HepG2 (cell line): ENCODE measurements at regions not wholly inside any gene's neighbourhood (a gene's known extent, or its start where the extent isn't known, plus 50 kb on each side); places are given as distances from the start of the nearest gene placed in this dataset.

Experiments used
- ATF3 ChIP-seq: sonication (generic); formaldehyde crosslinking; IDR thresholded peaks from 2 replicates; pipeline ENCODE4 v1.4.0; 2020; ENCODE audit warnings: missing genetic modification reagents
- ATF4 ChIP-seq, 2 experiments: fragments of 450-650 bp in 1 of 2; sonication (generic) in 1 of 2; formaldehyde crosslinking; IDR thresholded peaks; 2 replicates each; pipeline versions ENCODE4 v1.5.0 to v1.8.0; 2020 to 2022; ENCODE audit warnings: mild to moderate bottlenecking in 1 of 2, missing genetic modification reagents in 1 of 2
- DDIT3 ChIP-seq: sonication (generic); formaldehyde crosslinking; IDR thresholded peaks from 2 replicates; pipeline ENCODE4 v1.4.0; 2020; ENCODE audit warnings: mild to moderate bottlenecking, missing genetic modification reagents
- HMG20B ChIP-seq: conservative IDR thresholded peaks from 2 replicates; pipeline ENCODE4 v1.6.1; 2016; ENCODE audit warnings: missing genetic modification reagents, missing compliant biosample characterization
- ISL2 ChIP-seq: sonication (generic); formaldehyde crosslinking; IDR thresholded peaks from 2 replicates; pipeline ENCODE4 v1.5.0; 2020; ENCODE audit warnings: missing genetic modification reagents
- MTF2 ChIP-seq: sonication (generic); formaldehyde crosslinking; IDR thresholded peaks from 2 replicates; pipeline ENCODE4 v1.5.0; 2020; ENCODE audit warnings: missing genetic modification reagents, borderline replicate concordance
- RAD21 ChIP-seq: fragments of 450-650 bp; formaldehyde crosslinking; IDR thresholded peaks from 2 replicates; pipeline ENCODE4 v1.5.0; 2020; ENCODE audit warnings: mild to moderate bottlenecking
- RAD51 ChIP-seq: fragments of 450-650 bp; IDR thresholded peaks from 2 replicates; pipeline ENCODE4 v1.6.1; 2016; ENCODE audit warnings: borderline replicate concordance
- RERE ChIP-seq: IDR thresholded peaks from 2 replicates; pipeline ENCODE4 v1.6.1; 2016; ENCODE audit warnings: low read depth, missing genetic modification reagents, missing compliant biosample characterization
- SAP130 ChIP-seq: IDR thresholded peaks from 2 replicates; pipeline ENCODE4 v1.6.1; 2016; ENCODE audit warnings: low read depth
- TCF12 ChIP-seq, 2 experiments: fragments of 450-650 bp in 1 of 2; sonication (generic) in 1 of 2; formaldehyde crosslinking in 1 of 2; IDR thresholded peaks; 2 replicates each; pipeline versions ENCODE4 v1.6.1 to v1.8.0; 2017 to 2022; ENCODE audit warnings: antibody characterized with exemption in 1 of 2, mild to moderate bottlenecking in 1 of 2, missing genetic modification reagents in 1 of 2, moderate library complexity in 1 of 2
- THAP11 ChIP-seq: IDR thresholded peaks from 2 replicates; pipeline ENCODE4 v1.6.1; 2016; ENCODE audit warnings: missing biosample characterization, missing genetic modification reagents
- U2AF2 ChIP-seq: fragments of 200-400 bp; formaldehyde crosslinking; IDR thresholded peaks from 2 replicates; pipeline ENCODE4 v1.6.1; 2017; ENCODE audit warnings: low read depth, mild to moderate bottlenecking, low read length
- ZFP62 ChIP-seq: sonication (generic); formaldehyde crosslinking; IDR thresholded peaks from 2 replicates; pipeline ENCODE4 v1.4.0; 2020; ENCODE audit warnings: missing genetic modification reagents
- ZKSCAN1 ChIP-seq: fragments of 150-350 bp; IDR thresholded peaks from 2 replicates; pipeline ENCODE4 v1.6.1; 2014; ENCODE audit warnings: low read length
- ZNF672 ChIP-seq: sonication (generic); formaldehyde crosslinking; IDR thresholded peaks from 2 replicates; pipeline ENCODE4 v1.8.1; 2022; ENCODE audit warnings: missing genetic modification reagents
- TF ChIP-seq, protein P1 (sequence below): sonication (generic); formaldehyde crosslinking; IDR thresholded peaks from 2 replicates; pipeline ENCODE4 v1.5.1; 2020; ENCODE audit warnings: mild to moderate bottlenecking, missing genetic modification reagents, borderline replicate concordance

DNA sequence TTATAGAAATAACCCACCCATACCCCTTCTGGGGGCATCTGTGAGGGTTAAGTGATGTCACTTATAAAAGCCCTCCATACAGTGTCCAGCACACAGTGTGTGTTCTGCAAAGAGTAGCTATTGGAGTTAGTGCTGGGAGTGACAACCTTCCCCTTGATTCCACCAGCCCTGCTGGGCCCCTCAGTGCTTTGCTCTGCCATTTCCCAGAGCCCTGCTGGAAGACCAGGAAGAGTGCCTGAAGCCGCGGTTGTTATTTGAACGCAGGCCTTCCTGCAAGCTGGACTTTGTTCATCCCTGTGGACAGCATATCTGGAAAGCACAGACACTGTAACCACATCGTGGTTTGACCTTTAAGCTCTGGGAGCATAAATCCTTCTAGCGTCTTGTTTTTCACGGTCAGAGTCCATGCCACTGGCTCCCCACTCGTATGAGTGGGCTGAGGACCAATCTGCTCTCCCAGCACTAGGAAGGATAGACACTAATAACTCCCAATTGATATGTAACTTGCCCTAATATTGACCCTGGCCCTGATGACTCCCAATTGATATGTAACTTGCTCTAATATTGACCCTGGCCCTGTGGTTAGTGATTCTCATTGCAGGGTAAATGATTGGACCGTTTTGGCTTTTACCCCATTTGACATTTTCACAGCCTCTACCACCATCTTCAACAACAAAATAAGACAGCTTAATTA lies 297.1 kb upstream of the MAF start (continued):
- peak; percentile 70; the same call in 1 of the 2 replicates for TF ChIP-seq ZKSCAN1
- TF ChIP-seq DDIT3 (CRISPR knock-in tag): no peak
- TF ChIP-seq ATF3: no peak
- no peak for TF ChIP-seq ZFP62
- TF ChIP-seq RAD51: no peak
- TF ChIP-seq HMG20B (CRISPR knock-in tag): 0 out of 2 replicates have a peak, but pooled peaks have one; percentile 38
- TF ChIP-seq TCF12 (IDR thresholded peaks at IDR 0.05): no peak
- 0 out of 2 replicates have a peak, but pooled peaks have one; percentile 41 for TF ChIP-seq TCF12 (CRISPR knock-in tag; IDR thresholded peaks at IDR 0.05)
- no peak for TF ChIP-seq RERE (CRISPR knock-in tag)
- TF ChIP-seq, protein P1, sequence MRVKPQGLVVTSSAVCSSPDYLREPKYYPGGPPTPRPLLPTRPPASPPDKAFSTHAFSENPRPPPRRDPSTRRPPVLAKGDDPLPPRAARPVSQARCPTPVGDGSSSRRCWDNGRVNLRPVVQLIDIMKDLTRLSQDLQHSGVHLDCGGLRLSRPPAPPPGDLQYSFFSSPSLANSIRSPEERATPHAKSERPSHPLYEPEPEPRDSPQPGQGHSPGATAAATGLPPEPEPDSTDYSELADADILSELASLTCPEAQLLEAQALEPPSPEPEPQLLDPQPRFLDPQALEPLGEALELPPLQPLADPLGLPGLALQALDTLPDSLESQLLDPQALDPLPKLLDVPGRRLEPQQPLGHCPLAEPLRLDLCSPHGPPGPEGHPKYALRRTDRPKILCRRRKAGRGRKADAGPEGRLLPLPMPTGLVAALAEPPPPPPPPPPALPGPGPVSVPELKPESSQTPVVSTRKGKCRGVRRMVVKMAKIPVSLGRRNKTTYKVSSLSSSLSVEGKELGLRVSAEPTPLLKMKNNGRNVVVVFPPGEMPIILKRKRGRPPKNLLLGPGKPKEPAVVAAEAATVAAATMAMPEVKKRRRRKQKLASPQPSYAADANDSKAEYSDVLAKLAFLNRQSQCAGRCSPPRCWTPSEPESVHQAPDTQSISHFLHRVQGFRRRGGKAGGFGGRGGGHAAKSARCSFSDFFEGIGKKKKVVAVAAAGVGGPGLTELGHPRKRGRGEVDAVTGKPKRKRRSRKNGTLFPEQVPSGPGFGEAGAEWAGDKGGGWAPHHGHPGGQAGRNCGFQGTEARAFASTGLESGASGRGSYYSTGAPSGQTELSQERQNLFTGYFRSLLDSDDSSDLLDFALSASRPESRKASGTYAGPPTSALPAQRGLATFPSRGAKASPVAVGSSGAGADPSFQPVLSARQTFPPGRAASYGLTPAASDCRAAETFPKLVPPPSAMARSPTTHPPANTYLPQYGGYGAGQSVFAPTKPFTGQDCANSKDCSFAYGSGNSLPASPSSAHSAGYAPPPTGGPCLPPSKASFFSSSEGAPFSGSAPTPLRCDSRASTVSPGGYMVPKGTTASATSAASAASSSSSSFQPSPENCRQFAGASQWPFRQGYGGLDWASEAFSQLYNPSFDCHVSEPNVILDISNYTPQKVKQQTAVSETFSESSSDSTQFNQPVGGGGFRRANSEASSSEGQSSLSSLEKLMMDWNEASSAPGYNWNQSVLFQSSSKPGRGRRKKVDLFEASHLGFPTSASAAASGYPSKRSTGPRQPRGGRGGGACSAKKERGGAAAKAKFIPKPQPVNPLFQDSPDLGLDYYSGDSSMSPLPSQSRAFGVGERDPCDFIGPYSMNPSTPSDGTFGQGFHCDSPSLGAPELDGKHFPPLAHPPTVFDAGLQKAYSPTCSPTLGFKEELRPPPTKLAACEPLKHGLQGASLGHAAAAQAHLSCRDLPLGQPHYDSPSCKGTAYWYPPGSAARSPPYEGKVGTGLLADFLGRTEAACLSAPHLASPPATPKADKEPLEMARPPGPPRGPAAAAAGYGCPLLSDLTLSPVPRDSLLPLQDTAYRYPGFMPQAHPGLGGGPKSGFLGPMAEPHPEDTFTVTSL: peak; percentile 99
- TF ChIP-seq ZNF672 (CRISPR knock-in tag): no peak
- peak; percentile 59; the same call in 1 of the 2 replicates for TF ChIP-seq THAP11
- TF ChIP-seq SAP130: peak; percentile 70
- no peak for TF ChIP-seq RAD21 (CRISPR knock-in tag)
- peak; percentile 79; the same call in 1 of the 2 replicates for TF ChIP-seq MTF2 (CRISPR knock-in tag)
- TF ChIP-seq ATF4 (CRISPR knock-in tag; IDR thresholded peaks at IDR 0.05): no peak
- no peak for TF ChIP-seq U2AF2
- TF ChIP-seq ISL2: peak; percentile 77; the same call in 1 of the 2 replicates
